ENCODE measurements at regions not wholly inside any gene's neighbourhood (a gene's known extent, or its start where the extent isn't known, plus 50 kb on each side); places are given as distances from the start of the nearest gene placed in this dataset.

DNA sequence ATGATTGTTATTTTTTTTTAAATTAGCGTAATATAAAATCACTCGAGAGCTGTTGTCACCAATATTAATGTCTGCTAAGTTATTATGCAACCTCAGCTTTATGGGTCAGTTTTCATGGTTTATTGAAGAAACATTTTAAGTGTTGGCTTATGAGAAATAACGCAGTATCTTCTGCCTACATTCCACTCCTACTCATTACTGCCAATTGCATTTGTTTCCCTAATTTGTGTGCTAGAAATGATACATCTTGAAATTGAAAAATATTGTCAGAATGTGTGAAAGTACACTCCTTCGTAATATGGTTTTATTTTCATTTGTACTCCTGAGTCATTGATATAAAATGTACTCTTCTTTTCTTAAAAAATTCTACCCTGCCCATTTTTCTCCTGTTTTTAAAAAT is 333.3 kb upstream of the HSF2 start:
- no peaks in the 10 kb centered on the region for H3F3A ChIP-seq (ENCODE audit: control insufficient read depth, insufficient read depth)
- H3K79me2 ChIP-seq (ENCODE audit: control insufficient read depth, low read length) = no peaks in the 10 kb centered on the region
- TF ChIP-seq, protein P1, sequence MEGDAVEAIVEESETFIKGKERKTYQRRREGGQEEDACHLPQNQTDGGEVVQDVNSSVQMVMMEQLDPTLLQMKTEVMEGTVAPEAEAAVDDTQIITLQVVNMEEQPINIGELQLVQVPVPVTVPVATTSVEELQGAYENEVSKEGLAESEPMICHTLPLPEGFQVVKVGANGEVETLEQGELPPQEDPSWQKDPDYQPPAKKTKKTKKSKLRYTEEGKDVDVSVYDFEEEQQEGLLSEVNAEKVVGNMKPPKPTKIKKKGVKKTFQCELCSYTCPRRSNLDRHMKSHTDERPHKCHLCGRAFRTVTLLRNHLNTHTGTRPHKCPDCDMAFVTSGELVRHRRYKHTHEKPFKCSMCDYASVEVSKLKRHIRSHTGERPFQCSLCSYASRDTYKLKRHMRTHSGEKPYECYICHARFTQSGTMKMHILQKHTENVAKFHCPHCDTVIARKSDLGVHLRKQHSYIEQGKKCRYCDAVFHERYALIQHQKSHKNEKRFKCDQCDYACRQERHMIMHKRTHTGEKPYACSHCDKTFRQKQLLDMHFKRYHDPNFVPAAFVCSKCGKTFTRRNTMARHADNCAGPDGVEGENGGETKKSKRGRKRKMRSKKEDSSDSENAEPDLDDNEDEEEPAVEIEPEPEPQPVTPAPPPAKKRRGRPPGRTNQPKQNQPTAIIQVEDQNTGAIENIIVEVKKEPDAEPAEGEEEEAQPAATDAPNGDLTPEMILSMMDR (IDR thresholded peaks at IDR 0.05; ENCODE audit: low read depth, low read length, poor library complexity, severe bottlenecking) = no peak
- TF ChIP-seq EZH2phosphoT487 (IDR thresholded peaks at IDR 0.05; ENCODE audit: borderline replicate concordance, low read length) = no peak
- H3K36me3 ChIP-seq (ENCODE audit: control insufficient read depth, low read length) = no peaks in the 10 kb centered on the region
- H3K9me3 ChIP-seq (ENCODE audit: control insufficient read depth, insufficient read depth, low read length) = no peaks in the 10 kb centered on the region
- H3K27me3 ChIP-seq (ENCODE audit: control insufficient read depth, low read length) = no peaks in the 10 kb centered on the region
- no peak overlapping the region for H3K4me3 ChIP-seq (ENCODE audit: low read length)
- no peaks in the 10 kb centered on the region for H3K9me2 ChIP-seq (replicated peaks; ENCODE audit: control insufficient read depth, low read length)
- no peak overlapping the region for H3K4me2 ChIP-seq (ENCODE audit: low read length)
- no peaks in the 10 kb centered on the region for H3K4me1 ChIP-seq (ENCODE audit: control insufficient read depth, low read length)
- no peaks in the 10 kb centered on the region for H4K20me1 ChIP-seq (ENCODE audit: control insufficient read depth, insufficient read depth, low read depth, low read length)
- no peak overlapping the region for H3K27ac ChIP-seq (ENCODE audit: low read depth, low read length)

- H3K4me1 ChIP-seq (ENCODE audit: control insufficient read depth, low read length) = no peaks in the 10 kb centered on the region
- no peaks in the 10 kb centered on the region for H3K9me2 ChIP-seq (replicated peaks; ENCODE audit: control insufficient read depth, low read length)
- no peaks in the 10 kb centered on the region for H3K79me2 ChIP-seq (ENCODE audit: control insufficient read depth, low read length)
- H3K27me3 ChIP-seq (ENCODE audit: control insufficient read depth, low read length) = no peaks in the 10 kb centered on the region
- no peaks in the 10 kb centered on the region for H4K20me1 ChIP-seq (ENCODE audit: control insufficient read depth, insufficient read depth, low read depth, low read length)
- H3F3A ChIP-seq (ENCODE audit: control insufficient read depth, insufficient read depth) = no peaks in the 10 kb centered on the region
- TF ChIP-seq EZH2phosphoT487 (IDR thresholded peaks at IDR 0.05; ENCODE audit: borderline replicate concordance, low read length) = no peak
- TF ChIP-seq, protein P1 (IDR thresholded peaks at IDR 0.05; ENCODE audit: low read depth, low read length, poor library complexity, severe bottlenecking) = no peak
- no peak overlapping the region for H3K4me2 ChIP-seq (ENCODE audit: low read length)
- H3K27ac ChIP-seq (ENCODE audit: low read depth, low read length) = no peak overlapping the region
- H3K36me3 ChIP-seq (ENCODE audit: control insufficient read depth, low read length) = no peaks in the 10 kb centered on the region
- no peak overlapping the region for H3K4me3 ChIP-seq (ENCODE audit: low read length)
- H3K9me3 ChIP-seq (ENCODE audit: control insufficient read depth, insufficient read depth, low read length) = no peaks in the 10 kb centered on the region
Observed at GRCh38 chr6:122068291-122068769, 331.1 kb upstream of the HSF2 start.

GRCh38 chr6:122069932-122070331 is 329.5 kb upstream of the HSF2 start:
- Histone ChIP-seq H3K4me2 (ENCODE audit: low read length) (no peak overlapping the region), H3K27ac (ENCODE audit: low read depth, low read length) (no peak overlapping the region), H4K20me1 (ENCODE audit: control insufficient read depth, insufficient read depth, low read depth, low read length) (no peaks in the 10 kb centered on the region), H3K4me3 (ENCODE audit: low read length) (no peak overlapping the region), H3K79me2 (ENCODE audit: control insufficient read depth, low read length) (no peaks in the 10 kb centered on the region), H3K27me3 (ENCODE audit: control insufficient read depth, low read length) (no peaks in the 10 kb centered on the region), H3K9me2 (replicated peaks; ENCODE audit: control insufficient read depth, low read length) (no peaks in the 10 kb centered on the region), H3K9me3 (ENCODE audit: control insufficient read depth, insufficient read depth, low read length) (no peaks in the 10 kb centered on the region), H3K36me3 (ENCODE audit: control insufficient read depth, low read length) (no peaks in the 10 kb centered on the region), H3F3A (ENCODE audit: control insufficient read depth, insufficient read depth) (no peaks in the 10 kb centered on the region), H3K4me1 (ENCODE audit: control insufficient read depth, low read length) (no peaks in the 10 kb centered on the region)
- TF ChIP-seq, protein P1 (IDR thresholded peaks at IDR 0.05; ENCODE audit: low read depth, low read length, poor library complexity, severe bottlenecking) = no peak
- TF ChIP-seq EZH2phosphoT487 (IDR thresholded peaks at IDR 0.05; ENCODE audit: borderline replicate concordance, low read length) = no peak

All from DOHH2 (cell line).